LoVo (cell line): ENCODE measurements at regions not wholly inside any gene's neighbourhood (a gene's known extent, or its start where the extent isn't known, plus 50 kb on each side); places are given as distances from the start of the nearest gene placed in this dataset.

Experiments used
- DNase-seq: peaks from one replicate; pipeline ENCODE4 v3.0.0-alpha.2; 2016; ENCODE audit warnings: low spot score

DNA sequence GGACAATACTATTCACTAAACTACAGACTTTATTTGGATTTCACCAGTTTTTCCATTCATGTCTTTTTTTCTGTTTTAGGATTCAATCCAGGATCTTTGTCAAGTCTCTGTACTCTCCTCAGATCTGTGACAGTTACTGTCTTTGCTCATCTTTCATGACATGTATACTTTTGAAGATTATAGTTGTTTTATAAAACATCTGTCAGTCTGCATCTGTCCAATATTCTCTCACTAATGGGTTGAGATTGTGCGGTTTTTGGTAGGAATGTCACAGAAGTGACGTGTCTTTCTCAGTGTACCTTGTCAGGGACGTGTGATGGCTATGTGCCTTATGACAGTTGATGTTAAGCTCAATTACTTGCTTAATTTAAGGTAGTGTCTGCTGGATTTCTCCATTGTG is 124.9 kb upstream of the TPK1 start:
- DNase-seq: no peak

DNA sequence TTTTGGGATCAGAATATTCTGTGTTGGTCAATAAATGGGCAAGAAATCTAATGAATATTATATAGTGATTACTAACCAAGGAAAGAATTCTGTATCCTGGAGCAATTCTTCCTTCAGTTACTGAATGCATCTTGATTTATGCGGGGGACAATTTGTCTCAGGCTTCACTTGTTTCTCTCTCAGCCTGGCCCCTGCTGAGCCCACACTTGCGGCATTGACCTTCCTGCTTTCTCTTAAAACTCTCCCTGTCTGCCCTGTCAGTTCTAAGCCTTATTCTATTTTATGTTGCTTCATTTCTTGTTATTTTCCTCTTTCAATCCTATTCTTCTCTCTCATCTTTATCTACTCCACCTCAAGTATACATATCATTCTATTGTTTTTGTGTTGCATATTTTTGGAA is 122.1 kb upstream of the TPK1 start:
- DNase-seq: no peak

DNA sequence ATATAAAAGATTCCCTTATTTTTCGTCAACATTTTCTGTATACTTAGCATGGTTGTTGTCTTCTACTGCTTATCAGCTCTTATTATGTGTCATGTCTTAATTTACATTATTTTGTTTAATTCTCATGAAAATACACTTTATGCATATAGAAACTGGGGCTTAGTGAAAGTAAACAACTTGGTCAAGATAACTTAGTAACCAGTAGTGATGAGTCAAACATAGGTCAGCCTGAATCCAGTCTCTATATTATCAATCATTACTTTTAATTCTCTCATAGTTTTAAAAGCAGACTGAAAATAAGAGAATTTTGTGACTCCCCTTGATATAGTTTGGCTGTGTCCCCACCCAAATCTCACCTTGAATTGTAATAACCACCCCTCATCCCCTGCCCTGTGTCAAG is 119.6 kb upstream of the TPK1 start:
- no peak for DNase-seq

DNA sequence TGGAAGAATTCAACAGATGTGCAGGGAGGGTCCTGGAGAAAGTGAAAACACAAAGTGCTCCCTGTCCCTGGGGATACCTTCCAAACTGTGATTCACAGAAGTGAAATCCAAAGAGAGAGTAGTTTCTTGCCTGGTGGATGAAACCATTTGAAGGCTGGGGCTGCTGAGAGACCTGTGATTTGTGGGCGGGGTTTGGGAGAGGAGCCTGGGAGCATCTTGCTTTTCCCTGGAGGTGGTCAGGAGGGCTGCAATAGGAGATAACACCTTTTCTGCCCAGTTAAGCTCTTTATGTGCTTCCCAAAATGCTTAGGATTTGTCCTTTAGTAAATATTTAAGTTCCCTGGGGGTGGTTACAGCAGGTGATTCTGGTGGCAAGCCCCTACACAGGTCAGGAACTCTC is 105.3 kb upstream of the TPK1 start:
- DNase-seq: no peak

DNA sequence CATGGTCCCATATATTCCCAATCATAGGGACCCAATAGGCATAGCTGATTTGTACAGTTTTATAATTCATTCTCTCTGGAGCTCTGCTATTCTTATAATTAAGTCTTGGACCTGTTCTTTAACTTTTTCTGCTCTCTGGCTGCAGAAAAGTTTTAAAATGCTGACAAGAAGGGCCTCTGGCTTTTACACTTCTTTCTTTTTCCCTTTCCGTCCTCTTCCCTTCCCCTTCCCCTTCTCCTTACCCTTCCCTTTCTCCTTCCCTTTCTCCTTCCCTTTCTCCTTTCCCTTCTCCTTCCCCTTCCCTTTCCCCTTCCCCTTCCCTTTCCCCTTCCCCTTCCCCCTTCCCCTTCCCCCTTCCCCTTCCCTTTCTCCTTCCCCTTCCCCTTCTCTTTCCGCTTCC is 101.3 kb upstream of the TPK1 start:
- DNase-seq: no peak

DNA sequence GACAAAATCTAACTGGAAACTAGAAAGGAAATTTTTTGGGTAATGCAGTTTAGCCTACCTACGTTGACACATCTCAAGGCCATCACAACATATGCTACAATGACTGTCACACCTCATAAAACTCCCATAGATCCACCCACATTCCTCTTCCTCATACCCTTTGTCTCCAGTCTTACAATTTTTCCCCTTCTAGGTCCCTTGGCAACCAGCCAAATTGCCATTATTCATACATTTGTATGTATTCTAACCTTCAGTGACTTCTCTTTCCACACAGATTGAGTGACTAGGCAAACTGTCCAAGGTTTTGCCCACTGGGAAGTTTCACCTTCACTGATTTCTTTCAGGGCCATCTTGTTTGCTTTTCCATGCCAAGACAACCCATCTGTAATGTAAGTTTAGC is 100.5 kb upstream of the TPK1 start:
- DNase-seq: no peak

DNA sequence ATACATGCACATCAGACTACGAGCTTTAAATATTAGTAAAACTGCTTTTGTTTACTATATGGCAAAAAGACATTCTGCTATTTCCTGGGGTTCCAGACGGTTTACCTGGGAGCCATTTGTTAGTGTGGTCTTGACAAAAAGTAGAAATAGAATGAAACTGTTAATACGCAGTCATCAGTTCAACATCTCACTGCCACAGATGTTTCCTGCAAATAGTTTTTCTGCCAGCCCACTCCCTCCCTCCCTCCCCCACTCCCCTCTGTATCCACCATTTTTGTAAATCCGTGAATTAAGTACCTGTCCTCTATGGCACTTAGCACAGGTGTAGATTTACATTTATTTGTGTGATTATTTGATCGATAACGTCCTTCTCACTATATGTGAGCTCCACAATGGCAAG is 74.6 kb upstream of the TPK1 start:
- DNase-seq: no peak

DNA sequence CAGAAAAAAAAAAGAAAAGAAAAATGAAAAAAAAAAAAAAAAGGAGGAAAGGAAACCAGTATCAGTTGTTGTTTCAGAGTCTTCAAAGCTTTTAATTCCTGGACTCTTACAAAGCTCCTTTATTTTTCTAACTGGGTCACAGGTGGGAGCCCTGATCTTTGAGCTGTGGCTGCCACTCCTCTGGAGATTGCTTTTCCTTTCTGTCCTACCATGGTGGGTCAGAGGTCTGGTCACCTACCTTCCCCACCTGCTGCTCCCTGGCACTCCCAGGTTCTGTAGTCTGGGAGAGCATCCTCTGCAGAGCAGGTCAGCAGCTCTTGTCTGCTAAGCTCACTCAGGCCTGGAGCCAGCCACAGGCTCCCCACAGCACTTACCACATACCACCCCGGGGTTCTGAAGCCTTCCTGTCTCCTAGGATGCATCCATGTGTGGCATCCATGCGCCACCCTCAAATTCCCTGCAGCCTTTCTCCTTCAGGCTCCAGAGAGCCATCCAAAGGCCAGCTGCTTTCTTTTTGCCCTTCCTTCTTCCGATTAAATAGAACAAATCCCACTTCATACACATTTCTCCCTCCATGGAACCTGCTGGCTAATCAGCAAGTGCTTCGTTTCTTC is 73.2 kb upstream of the TPK1 start:
- peak; percentile 51 for DNase-seq

DNA sequence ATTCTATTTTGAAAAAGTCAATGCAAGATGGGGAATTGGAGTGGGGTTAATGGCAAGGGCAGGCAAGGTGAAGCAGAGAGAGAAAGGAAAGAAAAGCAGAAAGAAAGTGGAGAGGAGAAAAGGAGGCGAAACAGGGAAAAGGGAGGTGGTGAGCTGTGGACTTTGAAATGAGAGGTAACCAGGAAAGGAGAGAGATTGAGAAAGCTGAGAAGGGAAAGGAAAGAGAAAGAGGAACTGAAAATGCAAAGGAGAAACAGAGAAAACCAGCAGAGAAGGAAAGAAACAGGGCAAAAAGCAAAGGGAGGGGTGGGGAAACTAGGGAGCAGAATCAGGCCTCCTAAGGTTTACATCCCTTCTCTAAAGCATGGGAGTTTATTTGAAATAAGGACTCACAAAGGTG is 72.5 kb upstream of the TPK1 start:
- no peak for DNase-seq

DNA sequence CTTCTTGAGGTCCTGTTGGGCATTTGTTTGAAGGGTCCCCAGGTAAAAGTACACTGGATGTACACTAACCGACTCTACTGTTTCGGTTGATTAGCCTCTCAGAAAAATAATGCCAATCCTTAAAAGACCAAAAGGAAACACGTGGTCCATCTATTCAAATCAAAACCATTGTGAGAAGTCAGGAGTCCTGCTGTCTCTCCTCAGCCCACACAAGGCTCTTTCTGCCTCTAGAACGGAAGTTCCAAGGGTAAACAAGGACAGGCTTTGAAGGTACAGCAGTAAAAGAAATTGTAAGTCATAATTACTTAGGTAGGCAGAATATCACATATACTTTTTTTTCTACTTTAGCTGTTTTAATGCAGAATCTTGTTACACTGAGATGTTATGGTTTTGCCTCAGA is 71.7 kb upstream of the TPK1 start:
- no peak for DNase-seq

DNA sequence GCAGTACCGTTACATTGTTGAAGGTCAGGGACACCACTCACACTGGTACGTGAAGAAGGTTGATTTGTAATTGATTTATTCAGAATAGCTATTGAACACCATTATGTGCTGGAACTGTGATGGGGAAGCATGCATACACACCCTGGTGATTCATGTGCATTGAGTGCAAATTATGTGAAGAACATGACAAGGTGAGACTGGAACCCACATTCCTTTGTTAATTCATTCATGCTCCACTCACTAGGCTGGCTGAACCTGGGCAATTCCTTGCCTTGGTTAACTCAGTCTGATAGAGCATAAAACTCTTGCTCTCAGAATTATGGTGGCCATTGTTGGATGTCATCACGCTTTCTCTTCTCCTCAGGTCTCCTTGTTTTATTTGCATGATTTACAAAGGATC is 67.3 kb upstream of the TPK1 start:
- DNase-seq: no peak

DNA sequence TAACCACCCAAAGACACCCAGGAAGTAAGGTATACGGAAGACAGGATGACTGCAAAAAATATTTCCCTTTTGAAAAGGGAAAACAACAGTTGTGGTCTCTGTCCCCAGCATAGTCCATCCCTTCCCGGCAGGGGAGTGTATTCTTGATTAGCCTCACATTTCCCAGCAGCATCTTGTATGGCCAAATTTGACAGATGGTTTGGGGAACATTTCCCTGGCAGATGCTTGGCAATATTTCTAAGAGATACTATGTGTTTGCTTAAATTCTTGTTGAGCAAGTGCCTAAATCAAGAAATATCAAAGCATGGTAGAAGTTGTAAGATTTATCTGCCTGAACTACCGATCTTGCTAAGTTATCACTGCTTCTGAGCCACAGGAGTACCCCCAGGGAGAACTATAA is 56.9 kb upstream of the TPK1 start:
- DNase-seq: no peak
